Esophagus squamous epithelium (tissue), 4 donors: ENCODE measurements at regions not wholly inside any gene's neighbourhood (a gene's known extent, or its start where the extent isn't known, plus 50 kb on each side); places are given as distances from the start of the nearest gene placed in this dataset.

ENCODE experiments used
- POLR2A ChIP-seq, 4 donors: fragments of 450-650 bp; IDR thresholded peaks; one replicate each; pipeline ENCODE4 v1.6.1; 2017; ENCODE audit warnings: antibody characterized with exemption in 4 of 4, mild to moderate bottlenecking in 4 of 4, moderate library complexity in 3 of 4
- TF ChIP-seq, protein P1 (sequence below), 6 experiments: fragments of 450-650 bp in 4 of 6; fragments of 200-600 bp in 2 of 6; sonication (generic) in 2 of 6; IDR thresholded peaks; one replicate each; pipeline ENCODE4 v1.5.1; 2016 to 2019; ENCODE audit warnings: antibody characterized with exemption in 6 of 6, mild to moderate bottlenecking in 4 of 6, moderate library complexity in 4 of 6

DNA sequence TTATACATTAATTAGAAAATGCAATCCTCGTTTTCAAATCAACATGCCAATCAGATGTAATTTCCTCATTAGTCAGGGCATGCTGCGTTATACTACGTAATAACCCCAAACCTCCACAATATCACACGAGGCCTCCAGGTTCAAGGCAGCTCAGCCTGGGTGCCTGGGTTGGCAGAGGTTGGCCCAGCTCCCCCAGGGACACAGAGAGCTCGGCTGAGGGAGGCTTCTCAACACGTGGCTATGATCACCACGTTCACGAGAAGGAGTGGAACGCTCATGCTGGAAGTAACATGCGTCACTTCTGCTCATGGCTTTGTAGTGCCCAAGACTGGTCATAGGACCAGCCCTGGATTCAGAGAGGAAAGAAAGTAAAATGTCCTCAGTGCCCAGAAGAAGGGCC, 144.9 kb upstream of the SOX1 start:
- TF ChIP-seq POLR2A (IDR thresholded peaks at IDR 0.05): no peak
- TF ChIP-seq, protein P1, sequence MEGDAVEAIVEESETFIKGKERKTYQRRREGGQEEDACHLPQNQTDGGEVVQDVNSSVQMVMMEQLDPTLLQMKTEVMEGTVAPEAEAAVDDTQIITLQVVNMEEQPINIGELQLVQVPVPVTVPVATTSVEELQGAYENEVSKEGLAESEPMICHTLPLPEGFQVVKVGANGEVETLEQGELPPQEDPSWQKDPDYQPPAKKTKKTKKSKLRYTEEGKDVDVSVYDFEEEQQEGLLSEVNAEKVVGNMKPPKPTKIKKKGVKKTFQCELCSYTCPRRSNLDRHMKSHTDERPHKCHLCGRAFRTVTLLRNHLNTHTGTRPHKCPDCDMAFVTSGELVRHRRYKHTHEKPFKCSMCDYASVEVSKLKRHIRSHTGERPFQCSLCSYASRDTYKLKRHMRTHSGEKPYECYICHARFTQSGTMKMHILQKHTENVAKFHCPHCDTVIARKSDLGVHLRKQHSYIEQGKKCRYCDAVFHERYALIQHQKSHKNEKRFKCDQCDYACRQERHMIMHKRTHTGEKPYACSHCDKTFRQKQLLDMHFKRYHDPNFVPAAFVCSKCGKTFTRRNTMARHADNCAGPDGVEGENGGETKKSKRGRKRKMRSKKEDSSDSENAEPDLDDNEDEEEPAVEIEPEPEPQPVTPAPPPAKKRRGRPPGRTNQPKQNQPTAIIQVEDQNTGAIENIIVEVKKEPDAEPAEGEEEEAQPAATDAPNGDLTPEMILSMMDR (IDR thresholded peaks at IDR 0.05): no peak
